A673 (cell line): ENCODE measurements at regions not wholly inside any gene's neighbourhood (a gene's known extent, or its start where the extent isn't known, plus 50 kb on each side); places are given as distances from the start of the nearest gene placed in this dataset.

Source experiments
- BruUV-seq: library from RNA; stranded (reverse); fragments of 400-500 nt; replicated peaks from 2 replicates; lab custom pipeline; 2021; lab: Mats Ljungman, UMichigan
- CTCF ChIA-PET: fragments of 300-600 bp; sonication (Branson Sonifier 250); formaldehyde crosslinking; loops from one replicate; lab custom pipeline; 2022; ENCODE audit warnings: antibody characterized with exemption; lab: Charles Lee
- POLR2A ChIA-PET: fragments of 300-600 bp; sonication (Branson Sonifier 250); formaldehyde crosslinking; loops from one replicate; lab custom pipeline; 2022; ENCODE audit warnings: antibody characterized with exemption; ENCODE audit not compliant: low non-redundant PET; lab: Charles Lee
- DNase-seq: peaks from one replicate; pipeline ENCODE4 v3.0.0-alpha.2; 2015; ENCODE audit warnings: low spot score
- H3K27ac ChIP-seq: fragments of 200-600 bp; sonication (generic); 2 replicates; pipeline ENCODE4 v1.5.1; 2016; ENCODE audit warnings: mixed run types, low read depth, mild to moderate bottlenecking, mixed read lengths, antibody characterized with exemption, low read length; ENCODE audit not compliant: poor library complexity, severe bottlenecking
- H3K27me3 ChIP-seq: fragments of 200-600 bp; sonication (generic); replicated peaks from 2 replicates; pipeline ENCODE4 v1.6.1; 2017; ENCODE audit warnings: mixed run types, low read depth, mild to moderate bottlenecking, mixed read lengths, antibody characterized with exemption, low read length; ENCODE audit not compliant: insufficient read depth, poor library complexity
- H3K36me3 ChIP-seq: fragments of 200-600 bp; sonication (generic); 2 replicates; pipeline ENCODE4 v1.6.1; 2016; ENCODE audit warnings: mixed run types, mild to moderate bottlenecking, mixed read lengths, antibody characterized with exemption, low read length; ENCODE audit not compliant: insufficient read depth, poor library complexity, severe bottlenecking
- H3K4me1 ChIP-seq: fragments of 200-600 bp; sonication (generic); 2 replicates; pipeline ENCODE4 v1.6.1; 2017; ENCODE audit warnings: mixed run types, mild to moderate bottlenecking, mixed read lengths, antibody characterized with exemption, low read length; ENCODE audit not compliant: insufficient read depth, poor library complexity, severe bottlenecking
- H3K4me3 ChIP-seq: fragments of 200-600 bp; sonication (generic); 2 replicates; pipeline ENCODE4 v1.5.1; 2016; ENCODE audit warnings: low read depth, mixed run types, mild to moderate bottlenecking, mixed read lengths, low read length; ENCODE audit not compliant: poor library complexity, severe bottlenecking
- H3K9me3 ChIP-seq: fragments of 200-600 bp; sonication (generic); 2 replicates; pipeline ENCODE4 v1.6.1; 2016; ENCODE audit warnings: mixed run types, low read depth, mild to moderate bottlenecking, mixed read lengths, antibody characterized with exemption, low read length; ENCODE audit not compliant: poor library complexity, severe bottlenecking
- EZH2 ChIP-seq: fragments of 200-600 bp; sonication (generic); IDR thresholded peaks from 2 replicates; pipeline ENCODE4 v1.6.1; 2017; ENCODE audit warnings: borderline replicate concordance, low read depth, mild to moderate bottlenecking, mixed read lengths, antibody characterized with exemption, low read length; ENCODE audit not compliant: poor library complexity, severe bottlenecking
- intact Hi-C: fragments of 100-400 bp; cut with micrococcal nuclease; formaldehyde crosslinking; loops from one replicate; pipeline ENCODE4 v1.10.0; 2022; ENCODE audit not compliant: unreplicated experiment
- TF ChIP-seq, protein P1 (sequence below): fragments of 300-800, 200-600 bp; sonication (generic); conservative IDR thresholded peaks from 2 replicates; pipeline ENCODE4 v1.5.1; 2017; ENCODE audit warnings: low read depth, mild to moderate bottlenecking, antibody characterized with exemption, low read length, moderate library complexity, mixed read lengths

DNA sequence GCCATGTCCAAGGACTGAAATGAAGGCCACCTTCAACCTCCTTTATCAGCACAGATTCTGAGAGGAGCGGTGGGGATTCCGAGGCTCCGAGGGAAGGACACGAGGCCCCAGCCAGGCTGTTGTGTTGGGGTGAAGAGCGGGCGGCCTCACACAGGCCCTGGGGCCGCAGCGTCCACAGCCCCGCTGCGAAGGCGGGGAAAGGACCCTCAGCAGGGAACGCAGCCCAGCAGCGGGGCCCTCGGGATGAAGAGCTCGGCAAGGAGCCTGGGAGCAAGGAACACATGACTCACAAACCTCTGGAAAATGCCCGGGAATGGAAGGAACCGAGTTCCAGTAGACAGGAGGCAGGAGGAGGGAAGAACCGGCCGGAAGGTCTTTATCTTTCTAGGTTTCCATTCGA lies 227.2 kb downstream of the BRD1 start:
- POLR2A ChIA-PET = no interaction called here
- BruUV-seq = no TSS peak
- TF ChIP-seq EZH2 = no peak
- TF ChIP-seq, protein P1, sequence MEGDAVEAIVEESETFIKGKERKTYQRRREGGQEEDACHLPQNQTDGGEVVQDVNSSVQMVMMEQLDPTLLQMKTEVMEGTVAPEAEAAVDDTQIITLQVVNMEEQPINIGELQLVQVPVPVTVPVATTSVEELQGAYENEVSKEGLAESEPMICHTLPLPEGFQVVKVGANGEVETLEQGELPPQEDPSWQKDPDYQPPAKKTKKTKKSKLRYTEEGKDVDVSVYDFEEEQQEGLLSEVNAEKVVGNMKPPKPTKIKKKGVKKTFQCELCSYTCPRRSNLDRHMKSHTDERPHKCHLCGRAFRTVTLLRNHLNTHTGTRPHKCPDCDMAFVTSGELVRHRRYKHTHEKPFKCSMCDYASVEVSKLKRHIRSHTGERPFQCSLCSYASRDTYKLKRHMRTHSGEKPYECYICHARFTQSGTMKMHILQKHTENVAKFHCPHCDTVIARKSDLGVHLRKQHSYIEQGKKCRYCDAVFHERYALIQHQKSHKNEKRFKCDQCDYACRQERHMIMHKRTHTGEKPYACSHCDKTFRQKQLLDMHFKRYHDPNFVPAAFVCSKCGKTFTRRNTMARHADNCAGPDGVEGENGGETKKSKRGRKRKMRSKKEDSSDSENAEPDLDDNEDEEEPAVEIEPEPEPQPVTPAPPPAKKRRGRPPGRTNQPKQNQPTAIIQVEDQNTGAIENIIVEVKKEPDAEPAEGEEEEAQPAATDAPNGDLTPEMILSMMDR = no peak

GRCh38 chr22:49599691-49600455 lies 227.8 kb downstream of the BRD1 start:
- intact Hi-C loops = no loop called here
- H3K4me3 ChIP-seq = no peak overlapping the region
- H3K36me3 ChIP-seq = no peaks in the 10 kb centered on the region
- no peak for DNase-seq
- no peaks in the 10 kb centered on the region for H3K27me3 ChIP-seq
- no peaks in the 10 kb centered on the region for H3K4me1 ChIP-seq
- ChIA-PET CTCF (no interaction called here), POLR2A (no interaction called here)
- H3K27ac ChIP-seq = no peak overlapping the region
- TF ChIP-seq EZH2 = no peak
- TF ChIP-seq, protein P1 = no peak
- no TSS peak for BruUV-seq
- H3K9me3 ChIP-seq = no peaks in the 10 kb centered on the region

More for the DNA sequence above, 227.2 kb downstream of the BRD1 start:
- CTCF ChIA-PET = no interaction called here
- intact Hi-C loops = no loop called here
- DNase-seq = no peak
- Histone ChIP-seq H3K27ac (no peak overlapping the region), H3K36me3 (no peaks in the 10 kb centered on the region), H3K4me1 (no peaks in the 10 kb centered on the region), H3K27me3 (no peaks in the 10 kb centered on the region), H3K9me3 (no peaks in the 10 kb centered on the region), H3K4me3 (no peak overlapping the region)

DNA sequence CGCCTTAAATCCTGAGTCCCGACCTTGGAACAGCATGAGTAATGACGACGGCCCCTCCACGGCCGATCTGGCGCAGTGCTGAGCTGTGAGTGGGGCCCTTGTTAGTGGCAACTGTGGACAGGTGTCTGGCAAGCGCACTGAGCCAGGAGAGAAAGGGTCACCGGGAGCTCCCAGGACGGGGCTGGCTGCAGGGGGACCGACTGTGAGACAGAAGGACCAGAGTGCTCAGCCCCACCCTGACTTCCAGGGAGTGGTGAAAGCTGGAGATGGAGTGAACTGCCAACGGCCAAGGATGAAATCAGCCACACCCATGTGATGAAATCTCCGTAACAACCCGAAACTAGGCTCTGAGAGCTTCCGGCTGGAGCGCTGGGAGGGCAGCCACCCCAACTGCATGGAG lies 228.6 kb downstream of the BRD1 start:
- CTCF ChIA-PET = no interaction called here

More for the DNA sequence above, 228.6 kb downstream of the BRD1 start:
- no peak overlapping the region for H3K4me3 ChIP-seq
- TF ChIP-seq, protein P1 = no peak
- TF ChIP-seq EZH2 = no peak
- POLR2A ChIA-PET = no interaction called here
- H3K27me3 ChIP-seq = no peaks in the 10 kb centered on the region
- BruUV-seq = no TSS peak
- H3K36me3 ChIP-seq = no peaks in the 10 kb centered on the region
- no peak for DNase-seq
- no peaks in the 10 kb centered on the region for H3K9me3 ChIP-seq
- H3K4me1 ChIP-seq = no peaks in the 10 kb centered on the region
- no peak overlapping the region for H3K27ac ChIP-seq
- intact Hi-C loops = no loop called here
